ENCODE measurements at regions not wholly inside any gene's neighbourhood (a gene's known extent, or its start where the extent isn't known, plus 50 kb on each side); places are given as distances from the start of the nearest gene placed in this dataset.

DNA sequence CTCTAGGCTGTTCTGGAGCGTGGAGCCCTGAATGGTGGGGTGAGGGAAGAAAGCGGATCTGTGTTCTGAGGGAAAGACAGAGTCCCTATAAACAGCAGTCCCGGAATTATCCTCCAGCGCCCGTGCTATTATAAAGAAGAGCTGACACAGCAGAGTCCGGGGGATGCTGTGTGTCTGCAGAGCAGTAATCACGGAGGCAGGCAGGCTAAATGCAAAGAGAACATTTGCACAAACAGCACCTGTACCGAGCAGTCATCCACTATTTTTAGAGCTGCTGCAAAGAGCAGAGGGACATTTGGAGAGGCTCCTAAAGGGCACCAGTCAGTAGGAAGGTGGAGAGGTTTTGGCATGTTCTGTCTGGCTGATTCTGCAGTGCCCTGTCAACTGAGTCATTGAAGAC is 293.8 kb upstream of the SLC14A2 start:
- TF ChIP-seq TAF1 (IDR thresholded peaks at IDR 0.05; ENCODE audit: low read depth, low read length) (no peak), PAX5 (IDR thresholded peaks at IDR 0.05; ENCODE audit: insufficient read depth, low read length, severe bottlenecking) (no peak)
